H9 (cell line): ENCODE measurements at regions not wholly inside any gene's neighbourhood (a gene's known extent, or its start where the extent isn't known, plus 50 kb on each side); places are given as distances from the start of the nearest gene placed in this dataset.

Source experiments
- DNase-seq: peaks from one replicate; pipeline ENCODE4 v3.0.0-alpha.2; 2017
- H2AFZ ChIP-seq: one replicate; pipeline ENCODE4 v1.6.1; 2013; ENCODE audit warnings: mild to moderate bottlenecking, low read length, control low read depth, moderate library complexity
- H2AK5ac ChIP-seq: 2 replicates; pipeline ENCODE4 v1.6.1; 2013; ENCODE audit warnings: low read length, control low read depth, mixed read lengths; ENCODE audit not compliant: insufficient read length
- H2BK120ac ChIP-seq: one replicate; pipeline ENCODE4 v1.6.1; 2013; ENCODE audit warnings: low read depth, mild to moderate bottlenecking, low read length, control low read depth, inconsistent platforms; ENCODE audit not compliant: poor library complexity, severe bottlenecking
- H2BK12ac ChIP-seq: 2 replicates; pipeline ENCODE4 v1.6.1; 2013; ENCODE audit warnings: low read length, control low read depth, mixed read lengths, low read depth; ENCODE audit not compliant: insufficient read length
- H2BK15ac ChIP-seq: 2 replicates; pipeline ENCODE4 v1.6.1; 2013; ENCODE audit warnings: low read depth, low read length, control low read depth
- H2BK20ac ChIP-seq: one replicate; pipeline ENCODE4 v1.6.1; 2013; ENCODE audit warnings: low read depth, mild to moderate bottlenecking, low read length, control low read depth, inconsistent platforms; ENCODE audit not compliant: poor library complexity, severe bottlenecking
- H2BK5ac ChIP-seq: 2 replicates; pipeline ENCODE4 v1.6.1; 2013; ENCODE audit warnings: low read length, control low read depth, mixed read lengths; ENCODE audit not compliant: insufficient read length
- H3K14ac ChIP-seq: 2 replicates; pipeline ENCODE4 v1.6.1; 2013; ENCODE audit warnings: low read length, control low read depth; ENCODE audit not compliant: insufficient read depth
- H3K18ac ChIP-seq: 2 replicates; pipeline ENCODE4 v1.6.1; 2013; ENCODE audit warnings: low read depth, mild to moderate bottlenecking, mixed read lengths, low read length, control low read depth; ENCODE audit not compliant: insufficient read length
- H3K23ac ChIP-seq: 2 replicates; pipeline ENCODE4 v1.6.1; 2013; ENCODE audit warnings: low read length, control low read depth, mixed read lengths, low read depth; ENCODE audit not compliant: insufficient read length
- H3K23me2 ChIP-seq: 2 replicates; pipeline ENCODE4 v1.6.1; 2013; ENCODE audit warnings: low read depth, mild to moderate bottlenecking, mixed read lengths, low read length, control low read depth; ENCODE audit not compliant: insufficient read length, poor library complexity, severe bottlenecking
- H3K27ac ChIP-seq: 2 replicates; pipeline ENCODE4 v1.5.1; 2013; ENCODE audit warnings: low read length, control low read depth, mixed read lengths, low read depth; ENCODE audit not compliant: insufficient read length
- H3K27me3 ChIP-seq: 2 replicates; pipeline ENCODE4 v1.6.1; 2013; ENCODE audit warnings: low read length, control low read depth, inconsistent platforms; ENCODE audit not compliant: insufficient read depth
- H3K4ac ChIP-seq: 2 replicates; pipeline ENCODE4 v1.6.1; 2013; ENCODE audit warnings: low read depth, mild to moderate bottlenecking, control low read depth, inconsistent platforms, low read length, moderate library complexity
- H3K4me1 ChIP-seq: 2 replicates; pipeline ENCODE4 v1.6.1; 2013; ENCODE audit warnings: low read length, control low read depth, inconsistent platforms; ENCODE audit not compliant: insufficient read depth
- H3K4me2 ChIP-seq: 2 replicates; pipeline ENCODE4 v1.6.1; 2013; ENCODE audit warnings: low read length, control low read depth, mixed read lengths; ENCODE audit not compliant: insufficient read length, insufficient read depth
- H3K56ac ChIP-seq: 2 replicates; pipeline ENCODE4 v1.6.1; 2013; ENCODE audit warnings: low read depth, mild to moderate bottlenecking, mixed read lengths, low read length, control low read depth; ENCODE audit not compliant: insufficient read length
- H3K79me1 ChIP-seq: 2 replicates; pipeline ENCODE4 v1.6.1; 2013; ENCODE audit warnings: low read depth, mild to moderate bottlenecking, moderate library complexity, low read length, control low read depth, inconsistent platforms; ENCODE audit not compliant: insufficient read depth, poor library complexity, severe bottlenecking
- H3K79me2 ChIP-seq: 2 replicates; pipeline ENCODE4 v1.6.1; 2013; ENCODE audit warnings: low read length, control low read depth, inconsistent platforms; ENCODE audit not compliant: insufficient read depth
- H3K9ac ChIP-seq: 2 replicates; pipeline ENCODE4 v1.6.1; 2013; ENCODE audit warnings: low read length, control low read depth, mixed read lengths; ENCODE audit not compliant: insufficient read length; ENCODE audit errors: extremely low read depth
- H3K9me3 ChIP-seq: one replicate; pipeline ENCODE4 v1.6.1; 2013; ENCODE audit warnings: low read depth, low read length, inconsistent platforms; ENCODE audit not compliant: control insufficient read depth
- H3T11ph ChIP-seq: one replicate; pipeline ENCODE4 v1.6.1; 2013; ENCODE audit warnings: mild to moderate bottlenecking, low read length, control low read depth, inconsistent platforms
- H4K20me1 ChIP-seq: one replicate; pipeline ENCODE4 v1.6.1; 2013; ENCODE audit not compliant: control insufficient read depth, insufficient read length, insufficient read depth
- H4K5ac ChIP-seq: 2 replicates; pipeline ENCODE4 v1.6.1; 2013; ENCODE audit warnings: low read depth, mild to moderate bottlenecking, mixed read lengths, low read length, control low read depth; ENCODE audit not compliant: insufficient read length
- H4K8ac ChIP-seq: replicated peaks from 2 replicates; pipeline ENCODE4 v1.6.1; 2013; ENCODE audit warnings: low read length, control low read depth, mixed read lengths, low read depth; ENCODE audit not compliant: insufficient read length
- H4K91ac ChIP-seq: 2 replicates; pipeline ENCODE4 v1.6.1; 2013; ENCODE audit warnings: low read depth, mild to moderate bottlenecking, moderate library complexity, mixed read lengths, low read length, control low read depth; ENCODE audit not compliant: insufficient read length
- H3K27ac Mint-ChIP-seq, 3 experiments: 2 replicates in 2 of 3; 3 replicates in 1 of 3; pipeline ENCODE4 v1.8.0; 2020 to 2021; ENCODE audit warnings: mixed read lengths in 3 of 3, mild to moderate bottlenecking in 1 of 3, moderate library complexity in 1 of 3
- H3K27me3 Mint-ChIP-seq: 2 replicates; pipeline ENCODE4 v1.8.0; 2021; ENCODE audit warnings: low read depth, mild to moderate bottlenecking, moderate library complexity, mixed read lengths
- H3K36me3 Mint-ChIP-seq, 3 experiments: 2 replicates in 2 of 3; 3 replicates in 1 of 3; pipeline ENCODE4 v1.8.0; 2020 to 2021; ENCODE audit warnings: low read depth in 3 of 3, mixed read lengths in 3 of 3; ENCODE audit not compliant: insufficient read depth in 1 of 3
- H3K4me1 Mint-ChIP-seq, 2 experiments: 2 replicates each; pipeline ENCODE4 v1.8.0; 2020; ENCODE audit warnings: mixed read lengths in 2 of 2
- H3K4me3 Mint-ChIP-seq, 2 experiments: 2 replicates in 1 of 2; 3 replicates in 1 of 2; pipeline ENCODE4 v1.8.0; 2020 to 2021; ENCODE audit warnings: mild to moderate bottlenecking in 2 of 2, mixed read lengths in 2 of 2, moderate library complexity in 1 of 2
- H3K9me3 Mint-ChIP-seq, 2 experiments: 2 replicates in 1 of 2; 3 replicates in 1 of 2; pipeline ENCODE4 v1.8.0; 2020; ENCODE audit warnings: mild to moderate bottlenecking in 2 of 2, mixed read lengths in 2 of 2, moderate library complexity in 1 of 2
- WGBS: extraction: QIAGEN DNeasy Blood & Tissue Kit; methylation state at CpG from one replicate; pipeline ENCODE4 v1.1.7; 2013; ENCODE audit warnings: missing lambda C conversion rate, low lambda C conversion rate, mixed read lengths; ENCODE audit not compliant: insufficient read length; ENCODE audit errors: extremely low coverage; 5-methylcytosine and 5-hydroxymethylcytosine counted together
- TF ChIP-seq, protein P1 (sequence below): fragments of 200-600 bp; sonication (generic); conservative IDR thresholded peaks from 3 replicates; pipeline ENCODE4 v1.8.0; 2021; ENCODE audit warnings: antibody characterized with exemption, mild to moderate bottlenecking

DNA sequence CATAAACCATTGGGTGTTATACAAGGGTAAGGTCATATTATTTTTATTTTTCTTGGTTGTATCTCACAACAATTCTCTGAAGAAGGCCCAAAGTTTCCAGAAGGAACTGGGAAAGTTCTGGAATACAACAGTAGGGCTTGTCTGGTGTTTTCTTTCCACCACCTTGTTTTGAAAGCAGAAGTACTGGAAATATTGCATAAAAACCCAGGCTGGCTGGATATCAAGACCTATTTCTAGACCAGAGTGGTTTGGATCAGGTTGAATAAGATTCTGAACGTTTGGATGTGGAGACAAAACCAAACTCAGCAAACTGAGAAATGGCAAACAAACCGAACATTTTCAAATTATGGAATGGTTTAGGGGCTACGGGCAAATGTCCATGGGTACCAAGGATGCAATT is 182.6 kb upstream of the FZD8 start:
- Mint-ChIP-seq H3K27me3 (peaks cover 5% of the 10 kb centered on the region), H3K4me1 (peaks cover 14 to 17% of the 10 kb centered on the region in 2 experiments)

More for the DNA sequence above, 182.6 kb upstream of the FZD8 start:
- no CpG with 5 or more reads among the region's 3 CpGs for WGBS
- H3K4me1 ChIP-seq = no peaks in the 10 kb centered on the region
- H4K91ac ChIP-seq = no peak overlapping the region
- H3K9me3 ChIP-seq = no peaks in the 10 kb centered on the region
- no peak for DNase-seq
- H4K5ac ChIP-seq = no peak overlapping the region
- no peak overlapping the region for H2BK12ac ChIP-seq
- H2AK5ac ChIP-seq = no peak overlapping the region
- no peak overlapping the region for H2AFZ ChIP-seq
- no peak overlapping the region for H3K23ac ChIP-seq
- H3K4me2 ChIP-seq = no peak overlapping the region
- H3K27me3 ChIP-seq = no peaks in the 10 kb centered on the region
- TF ChIP-seq, protein P1, sequence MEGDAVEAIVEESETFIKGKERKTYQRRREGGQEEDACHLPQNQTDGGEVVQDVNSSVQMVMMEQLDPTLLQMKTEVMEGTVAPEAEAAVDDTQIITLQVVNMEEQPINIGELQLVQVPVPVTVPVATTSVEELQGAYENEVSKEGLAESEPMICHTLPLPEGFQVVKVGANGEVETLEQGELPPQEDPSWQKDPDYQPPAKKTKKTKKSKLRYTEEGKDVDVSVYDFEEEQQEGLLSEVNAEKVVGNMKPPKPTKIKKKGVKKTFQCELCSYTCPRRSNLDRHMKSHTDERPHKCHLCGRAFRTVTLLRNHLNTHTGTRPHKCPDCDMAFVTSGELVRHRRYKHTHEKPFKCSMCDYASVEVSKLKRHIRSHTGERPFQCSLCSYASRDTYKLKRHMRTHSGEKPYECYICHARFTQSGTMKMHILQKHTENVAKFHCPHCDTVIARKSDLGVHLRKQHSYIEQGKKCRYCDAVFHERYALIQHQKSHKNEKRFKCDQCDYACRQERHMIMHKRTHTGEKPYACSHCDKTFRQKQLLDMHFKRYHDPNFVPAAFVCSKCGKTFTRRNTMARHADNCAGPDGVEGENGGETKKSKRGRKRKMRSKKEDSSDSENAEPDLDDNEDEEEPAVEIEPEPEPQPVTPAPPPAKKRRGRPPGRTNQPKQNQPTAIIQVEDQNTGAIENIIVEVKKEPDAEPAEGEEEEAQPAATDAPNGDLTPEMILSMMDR = no peak
- H2BK120ac ChIP-seq = no peak overlapping the region
- H4K8ac ChIP-seq = no peak overlapping the region
- H3K9me3 Mint-ChIP-seq = no peaks in the 10 kb centered on the region
- H3K56ac ChIP-seq = no peak overlapping the region
- no peak overlapping the region for H2BK15ac ChIP-seq
- no peak overlapping the region for H3K27ac Mint-ChIP-seq
- no peak overlapping the region for H3K4me3 Mint-ChIP-seq
- no peaks in the 10 kb centered on the region for H4K20me1 ChIP-seq
- no peak overlapping the region for H2BK20ac ChIP-seq
- H3K4ac ChIP-seq = no peak overlapping the region
- H3K79me1 ChIP-seq = no peaks in the 10 kb centered on the region
- no peak overlapping the region for H3K27ac ChIP-seq
- H2BK5ac ChIP-seq = no peak overlapping the region
- no peak overlapping the region for H3K18ac ChIP-seq
- H3K36me3 Mint-ChIP-seq = no peaks in the 10 kb centered on the region
- no peak overlapping the region for H3K14ac ChIP-seq
- 0 out of 2 replicates have a peak, but pooled peaks cover 2% of the 10 kb centered on the region for H3K79me2 ChIP-seq
- no peak overlapping the region for H3T11ph ChIP-seq
- no peaks in the 10 kb centered on the region for H3K23me2 ChIP-seq
- H3K9ac ChIP-seq = no peak overlapping the region
